Mucosa of stomach (tissue), 1 donor: ENCODE measurements at regions not wholly inside any gene's neighbourhood (a gene's known extent, or its start where the extent isn't known, plus 50 kb on each side); places are given as distances from the start of the nearest gene placed in this dataset.

ENCODE experiments used
- H3K27me3 ChIP-seq: one replicate; pipeline ENCODE4 v1.7.0; 2013; ENCODE audit warnings: mild to moderate bottlenecking, low read length; ENCODE audit not compliant: control insufficient read depth, insufficient read depth
- H3K36me3 ChIP-seq: one replicate; pipeline ENCODE4 v1.7.0; 2013; ENCODE audit warnings: low read length; ENCODE audit not compliant: control insufficient read depth, insufficient read depth
- H3K4me1 ChIP-seq: one replicate; pipeline ENCODE4 v1.7.0; 2013; ENCODE audit warnings: mild to moderate bottlenecking, low read length; ENCODE audit not compliant: control insufficient read depth, insufficient read depth
- H3K4me3 ChIP-seq: one replicate; pipeline ENCODE4 v1.7.0; 2013; ENCODE audit warnings: low read length
- H3K9ac ChIP-seq: one replicate; pipeline ENCODE4 v1.7.0; 2013; ENCODE audit warnings: mild to moderate bottlenecking, low read length, moderate library complexity
- H3K9me3 ChIP-seq: one replicate; pipeline ENCODE4 v1.7.0; 2013; ENCODE audit warnings: mild to moderate bottlenecking, low read length, moderate library complexity; ENCODE audit not compliant: control insufficient read depth
- donor health status: Pancreatic carcinoma.

DNA sequence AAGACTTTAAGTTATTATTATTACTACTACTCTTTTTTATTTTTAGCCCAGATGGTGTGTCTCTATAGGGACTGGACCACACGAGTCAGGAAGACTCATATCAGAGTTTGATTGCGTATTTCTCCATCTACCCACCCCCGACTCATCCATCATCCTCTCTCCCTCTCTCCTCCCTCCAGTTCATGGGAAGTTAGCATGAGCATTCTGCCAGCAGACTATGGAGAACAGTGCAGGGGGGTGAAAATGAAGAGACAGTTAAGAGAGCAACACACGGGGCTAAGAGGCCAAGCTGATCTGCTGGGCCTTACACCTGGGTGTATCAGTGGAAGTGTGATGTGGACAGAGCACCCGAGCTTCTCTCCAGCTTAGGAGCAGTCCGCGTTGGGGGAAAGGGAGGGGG is 95.0 kb downstream of the UQCRFS1 start:
- Histone ChIP-seq H3K4me3 (no peak overlapping the region), H3K4me1 (no peaks in the 10 kb centered on the region), H3K36me3 (no peaks in the 10 kb centered on the region), H3K9ac (no peak overlapping the region), H3K27me3 (no peaks in the 10 kb centered on the region), H3K9me3 (no peaks in the 10 kb centered on the region)

DNA sequence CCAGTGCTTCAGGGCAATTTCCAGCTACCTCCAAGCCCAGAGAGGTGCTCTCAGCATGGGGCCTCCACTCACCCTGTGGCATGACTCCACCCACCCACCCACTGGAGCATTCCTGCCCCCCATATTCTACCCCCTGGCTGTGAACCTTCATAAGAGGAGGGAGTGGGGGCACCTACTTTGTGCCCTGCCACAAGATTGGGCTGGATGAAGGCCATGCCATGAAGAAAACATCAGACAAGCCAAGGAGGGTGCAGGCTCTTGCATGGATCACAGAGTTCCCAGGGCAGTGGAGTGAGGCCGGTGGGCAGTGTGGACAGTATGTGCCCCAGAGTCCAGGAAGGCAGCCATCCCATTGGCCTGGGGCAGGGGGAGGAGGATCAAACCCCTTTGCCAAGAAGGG is 97.8 kb downstream of the UQCRFS1 start:
- H3K36me3 ChIP-seq, result no peaks in the 10 kb centered on the region
- no peak overlapping the region for H3K4me3 ChIP-seq
- H3K27me3 ChIP-seq, result no peaks in the 10 kb centered on the region
- no peak overlapping the region for H3K9ac ChIP-seq
- H3K4me1 ChIP-seq, result no peaks in the 10 kb centered on the region
- no peaks in the 10 kb centered on the region for H3K9me3 ChIP-seq

DNA sequence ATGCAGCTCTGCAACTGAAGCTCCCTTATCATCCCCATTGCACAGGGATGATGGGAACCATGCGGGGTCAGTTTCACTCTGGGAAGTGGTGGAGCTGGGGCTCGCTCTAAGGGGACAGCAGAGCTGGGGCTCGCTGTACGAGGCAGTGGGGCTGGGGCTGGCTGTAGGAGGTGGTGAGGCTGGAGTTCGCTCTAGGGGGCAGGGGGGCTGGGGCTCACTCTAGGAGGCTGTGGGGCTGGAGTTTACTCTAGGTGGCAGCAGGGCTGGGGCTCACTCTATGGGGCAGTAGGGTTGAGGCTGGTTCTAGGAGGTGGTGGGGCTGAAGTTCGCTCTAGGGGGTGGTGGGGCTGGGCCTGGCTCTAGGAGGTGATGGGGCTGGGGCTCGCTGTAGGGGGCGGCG is 99.1 kb downstream of the UQCRFS1 start:
- no peaks in the 10 kb centered on the region for H3K4me1 ChIP-seq
- no peak overlapping the region for H3K9ac ChIP-seq
- H3K9me3 ChIP-seq, result no peaks in the 10 kb centered on the region
- H3K27me3 ChIP-seq, result no peaks in the 10 kb centered on the region
- H3K4me3 ChIP-seq, result no peak overlapping the region
- no peaks in the 10 kb centered on the region for H3K36me3 ChIP-seq

DNA sequence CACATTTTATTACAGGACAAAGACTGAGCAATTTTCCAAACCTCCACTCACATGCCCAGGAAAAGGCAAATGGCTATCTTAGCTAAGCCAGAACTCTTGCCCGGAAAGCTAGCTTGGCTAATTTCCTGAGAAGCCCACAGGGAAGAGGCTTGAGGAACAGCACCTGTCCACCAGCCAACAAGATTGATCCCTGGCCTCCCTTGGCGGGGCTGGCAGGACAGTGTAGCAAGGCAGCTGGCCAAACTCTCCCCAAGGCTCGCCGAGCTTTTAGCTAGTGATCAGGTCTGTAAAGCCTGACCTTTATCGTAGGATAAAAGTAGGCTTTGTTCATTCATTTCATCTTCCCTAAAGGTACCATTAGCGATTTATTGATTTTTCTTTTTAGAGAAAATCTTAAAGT is 101.4 kb downstream of the UQCRFS1 start:
- Histone ChIP-seq H3K4me3 (no peak overlapping the region), H3K27me3 (no peaks in the 10 kb centered on the region), H3K4me1 (no peaks in the 10 kb centered on the region), H3K9me3 (no peaks in the 10 kb centered on the region), H3K36me3 (no peaks in the 10 kb centered on the region), H3K9ac (no peak overlapping the region)

DNA sequence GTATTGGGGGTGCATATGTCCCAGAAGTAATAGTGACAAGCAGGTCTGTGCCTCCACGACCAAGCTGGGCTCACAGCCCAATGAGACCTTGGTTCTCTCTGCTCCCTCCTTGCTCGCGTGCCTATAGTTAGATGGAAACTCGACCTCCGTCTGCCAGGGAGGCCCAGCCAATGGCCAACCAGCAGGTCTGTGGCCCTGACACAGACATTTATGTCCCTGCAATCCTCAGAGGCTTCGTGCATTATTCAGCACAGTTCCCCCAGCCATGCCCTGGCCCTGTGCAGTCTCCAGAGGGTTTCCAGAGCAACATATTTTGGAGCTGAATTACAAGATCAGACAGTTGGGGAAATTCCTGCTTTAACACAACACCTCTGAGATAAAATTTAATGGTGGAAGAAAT is 105.1 kb downstream of the UQCRFS1 start:
- H3K27me3 ChIP-seq, result no peaks in the 10 kb centered on the region
- no peaks in the 10 kb centered on the region for H3K4me1 ChIP-seq
- no peak overlapping the region for H3K9ac ChIP-seq
- no peaks in the 10 kb centered on the region for H3K9me3 ChIP-seq
- no peak overlapping the region for H3K4me3 ChIP-seq
- H3K36me3 ChIP-seq, result no peaks in the 10 kb centered on the region

DNA sequence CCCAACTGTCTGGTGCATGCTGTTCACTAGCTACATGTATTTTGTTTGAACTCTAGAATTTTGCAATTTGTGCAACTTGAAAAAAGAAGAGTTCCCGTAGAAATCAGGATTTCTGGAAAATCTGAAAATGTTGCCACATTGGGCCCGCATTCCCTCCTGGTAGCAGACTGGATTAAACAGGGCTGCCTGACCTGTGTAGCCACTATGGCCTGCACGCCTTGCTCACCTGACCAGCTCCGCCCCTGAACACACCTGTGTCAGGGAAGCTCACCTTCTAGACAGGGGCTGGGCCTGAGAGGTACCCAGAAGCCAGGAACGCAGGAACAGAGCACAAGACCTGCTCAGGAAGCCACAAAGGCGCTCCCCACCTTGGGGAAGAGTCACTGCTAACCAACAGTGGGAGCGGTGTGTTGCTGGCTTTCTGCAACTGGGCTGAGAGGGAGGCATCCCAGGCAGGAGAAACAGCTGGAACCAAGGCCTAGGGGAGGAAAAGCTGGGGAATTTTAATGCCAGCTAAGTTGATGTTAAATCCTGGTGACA is 106.5 kb downstream of the UQCRFS1 start:
- Histone ChIP-seq H3K27me3 (no peaks in the 10 kb centered on the region), H3K9ac (no peak overlapping the region), H3K4me3 (no peak overlapping the region), H3K9me3 (no peaks in the 10 kb centered on the region), H3K36me3 (no peaks in the 10 kb centered on the region), H3K4me1 (no peaks in the 10 kb centered on the region)

DNA sequence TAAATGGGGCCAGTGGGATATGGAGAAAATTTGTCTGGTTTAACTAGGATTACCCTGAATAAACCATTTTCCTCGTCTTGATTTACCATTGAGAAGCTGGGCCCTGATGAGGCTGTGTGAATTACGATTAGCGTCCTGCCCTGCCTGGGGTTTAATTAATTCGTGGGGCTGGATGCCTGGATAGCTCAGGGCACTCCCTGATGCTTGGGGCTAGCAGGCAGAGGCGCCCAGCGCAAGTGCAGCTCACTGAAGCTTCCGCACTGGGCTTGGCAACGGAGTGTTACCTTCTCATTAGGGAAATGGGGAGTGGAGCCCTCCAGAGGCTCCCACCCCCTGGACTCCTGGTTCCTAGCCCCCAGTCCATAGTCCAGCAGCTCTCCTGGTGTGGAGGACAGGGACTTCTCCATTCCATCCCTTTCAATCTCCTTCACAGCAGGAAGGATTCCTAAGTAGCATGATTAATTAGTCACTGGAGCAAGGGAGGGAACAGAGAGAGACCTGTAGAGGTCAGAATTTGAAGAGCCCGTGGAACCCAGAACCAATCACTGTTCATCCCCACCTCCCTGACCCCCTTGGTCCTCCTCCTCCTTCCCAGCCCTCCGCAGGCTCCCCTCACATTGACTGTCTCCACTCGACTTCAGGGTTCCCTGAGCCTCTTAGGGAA is 107.2 kb downstream of the UQCRFS1 start:
- no peak overlapping the region for H3K4me3 ChIP-seq
- no peaks in the 10 kb centered on the region for H3K4me1 ChIP-seq
- H3K9me3 ChIP-seq, result no peaks in the 10 kb centered on the region
- H3K36me3 ChIP-seq, result no peaks in the 10 kb centered on the region
- no peaks in the 10 kb centered on the region for H3K27me3 ChIP-seq
- no peak overlapping the region for H3K9ac ChIP-seq

DNA sequence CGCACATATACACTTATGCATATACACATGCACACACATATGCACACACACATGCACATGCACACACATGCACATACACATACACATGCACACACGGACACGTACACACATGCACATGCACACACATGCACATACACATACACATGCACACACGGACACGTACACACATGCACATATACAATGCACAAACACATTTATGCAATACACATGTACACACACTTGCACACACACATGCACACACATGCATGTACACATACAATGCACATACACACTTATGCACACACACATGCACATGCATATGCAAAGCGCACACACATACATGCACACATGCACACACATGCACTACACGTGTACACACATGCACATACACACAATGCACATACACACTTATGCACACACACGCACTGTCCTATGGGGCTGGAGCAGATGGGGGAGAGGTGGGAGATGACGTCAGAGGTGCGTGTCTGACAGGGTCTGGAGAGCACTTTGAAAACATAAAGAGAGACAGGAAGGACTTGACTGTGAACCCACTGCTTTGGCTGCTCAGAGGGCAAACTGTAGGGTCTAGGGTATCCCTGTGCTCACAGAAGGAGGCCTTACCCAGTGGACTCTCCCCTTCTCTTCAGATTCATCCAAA is 108.2 kb downstream of the UQCRFS1 start:
- no peaks in the 10 kb centered on the region for H3K9me3 ChIP-seq
- no peaks in the 10 kb centered on the region for H3K4me1 ChIP-seq
- no peak overlapping the region for H3K4me3 ChIP-seq
- no peaks in the 10 kb centered on the region for H3K27me3 ChIP-seq
- no peak overlapping the region for H3K9ac ChIP-seq
- no peaks in the 10 kb centered on the region for H3K36me3 ChIP-seq

DNA sequence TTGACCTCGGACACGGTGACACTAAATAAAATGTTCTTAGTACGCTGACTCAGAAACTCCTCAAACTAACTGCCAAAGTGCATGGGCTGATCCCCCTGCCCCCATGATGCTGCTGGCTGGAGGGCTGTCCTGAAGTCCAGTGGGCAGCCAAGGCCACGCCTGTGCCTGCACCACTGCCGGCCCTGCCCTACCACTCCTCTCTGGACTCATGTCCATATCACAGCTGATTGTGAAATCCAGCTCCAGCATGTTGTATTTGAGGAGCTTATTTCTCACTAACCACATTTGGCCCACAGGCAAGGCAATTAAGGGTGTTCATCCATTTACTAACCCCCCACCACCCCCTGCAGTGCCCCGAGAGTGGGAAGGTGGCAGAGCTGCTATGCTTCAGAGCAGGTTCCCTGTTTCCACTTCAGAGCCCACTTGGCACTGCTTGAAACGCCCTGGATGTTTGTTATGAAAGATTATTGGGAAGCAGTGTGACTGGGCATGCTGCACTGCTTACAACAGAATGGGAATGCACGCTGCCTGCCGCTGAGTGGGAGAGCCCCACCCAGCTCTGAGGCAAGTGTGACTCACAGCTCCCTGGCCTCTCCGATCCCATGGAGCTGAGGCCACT is 114.0 kb downstream of the UQCRFS1 start:
- Histone ChIP-seq H3K4me3 (no peak overlapping the region), H3K27me3 (no peaks in the 10 kb centered on the region), H3K9me3 (no peaks in the 10 kb centered on the region), H3K9ac (no peak overlapping the region), H3K4me1 (peaks cover 12% of the 10 kb centered on the region), H3K36me3 (no peaks in the 10 kb centered on the region)

DNA sequence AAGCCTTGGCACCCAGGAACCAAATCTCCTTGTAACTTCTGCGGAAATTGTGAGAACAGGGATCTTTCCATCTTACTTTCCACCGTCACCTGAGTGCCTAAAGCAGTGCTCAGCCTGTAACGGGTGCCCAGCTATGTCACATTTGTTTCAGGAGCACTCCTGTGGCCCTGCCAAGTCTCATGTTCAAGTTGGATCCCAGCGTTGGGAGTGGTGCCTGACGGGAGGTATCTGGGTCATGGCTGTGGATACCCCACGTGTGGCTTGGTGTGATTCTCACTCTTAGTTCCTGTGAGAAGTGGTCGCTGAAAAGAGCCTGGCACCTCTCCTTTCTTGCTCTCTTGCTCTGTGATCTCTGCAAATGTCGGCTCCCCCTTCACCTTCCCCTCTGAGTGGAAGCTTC is 114.9 kb downstream of the UQCRFS1 start:
- no peak overlapping the region for H3K4me3 ChIP-seq
- H3K4me1 ChIP-seq, result peaks cover 12% of the 10 kb centered on the region
- H3K9me3 ChIP-seq, result no peaks in the 10 kb centered on the region
- H3K36me3 ChIP-seq, result no peaks in the 10 kb centered on the region
- no peak overlapping the region for H3K9ac ChIP-seq
- no peaks in the 10 kb centered on the region for H3K27me3 ChIP-seq

DNA sequence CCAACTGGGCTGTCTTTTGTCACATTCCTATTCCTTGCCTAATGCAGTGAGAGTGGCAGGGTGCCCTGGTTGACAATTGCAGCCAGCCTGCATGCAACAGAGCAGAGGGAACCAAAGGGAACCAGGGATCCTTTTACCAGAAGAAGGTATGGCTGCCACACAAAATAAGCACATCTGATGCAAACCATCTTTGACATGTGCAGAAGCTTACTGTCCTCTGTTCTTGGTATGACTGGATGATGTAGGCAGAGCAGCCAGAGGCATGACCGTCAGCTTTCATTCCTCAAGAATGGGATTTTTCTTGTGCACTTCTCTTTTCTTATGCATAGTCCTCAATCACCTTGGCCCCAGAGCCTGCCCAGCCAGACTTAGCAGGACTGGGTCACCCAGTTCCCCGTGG is 116.1 kb downstream of the UQCRFS1 start:
- Histone ChIP-seq H3K4me3 (no peak overlapping the region), H3K9me3 (no peaks in the 10 kb centered on the region), H3K27me3 (no peaks in the 10 kb centered on the region), H3K9ac (no peak overlapping the region), H3K4me1 (peaks cover 12% of the 10 kb centered on the region), H3K36me3 (no peaks in the 10 kb centered on the region)

DNA sequence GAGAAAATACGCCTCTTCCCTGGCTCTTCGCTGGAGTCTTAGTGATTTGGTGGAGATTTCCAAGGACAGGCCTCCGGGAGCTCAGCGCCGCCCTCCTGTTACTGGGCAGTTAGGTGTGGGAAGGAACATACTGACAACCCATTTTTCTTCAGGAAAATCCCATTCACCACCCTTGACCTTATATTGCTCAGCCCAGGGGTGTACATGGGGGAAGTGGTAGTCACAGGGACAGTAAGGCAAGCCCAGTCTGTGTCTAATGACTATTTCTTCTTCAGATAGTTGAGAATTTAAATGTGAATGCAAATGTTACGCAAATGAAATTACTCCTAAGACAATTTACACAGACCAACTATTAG is 119.4 kb downstream of the UQCRFS1 start:
- H3K36me3 ChIP-seq, result no peaks in the 10 kb centered on the region
- H3K4me1 ChIP-seq, result peaks cover 6% of the 10 kb centered on the region
- H3K9ac ChIP-seq, result no peak overlapping the region
- H3K4me3 ChIP-seq, result no peak overlapping the region
- no peaks in the 10 kb centered on the region for H3K9me3 ChIP-seq
- H3K27me3 ChIP-seq, result no peaks in the 10 kb centered on the region
